Neural cell (in vitro differentiated cells): ENCODE measurements at regions not wholly inside any gene's neighbourhood (a gene's known extent, or its start where the extent isn't known, plus 50 kb on each side); places are given as distances from the start of the nearest gene placed in this dataset.

Source experiments
- H2AFZ ChIP-seq: fragments of 200-600, 300-800 bp; sonication (generic), shearing (Covaris generic); 2 replicates; pipeline ENCODE4 v1.6.0; 2014; ENCODE audit warnings: low read depth, mild to moderate bottlenecking, antibody characterized with exemption, low read length, moderate library complexity
- H3F3A ChIP-seq: fragments of 200-600 bp; shearing (Covaris generic); 2 replicates; pipeline ENCODE4 v1.6.1; 2016; ENCODE audit warnings: mild to moderate bottlenecking, moderate library complexity, mixed read lengths, antibody characterized with exemption, low read length; ENCODE audit not compliant: insufficient read depth, poor library complexity, severe bottlenecking
- H3K27ac ChIP-seq: fragments of 200-600, 300-800 bp; sonication (generic), shearing (Covaris generic); 2 replicates; pipeline ENCODE4 v1.5.1; 2014; ENCODE audit warnings: mild to moderate bottlenecking, low read length, moderate library complexity
- H3K27me3 ChIP-seq: fragments of 300-800, 200-600 bp; sonication (generic), shearing (Covaris generic); 2 replicates; pipeline ENCODE4 v1.6.0; 2014; ENCODE audit warnings: mild to moderate bottlenecking, low read depth, low read length, moderate library complexity; ENCODE audit not compliant: insufficient read depth
- H3K36me3 ChIP-seq: fragments of 300-800, 200-600 bp; sonication (generic), shearing (Covaris generic); 2 replicates; pipeline ENCODE4 v1.5.1; 2014; ENCODE audit warnings: mild to moderate bottlenecking, antibody characterized with exemption, low read length, moderate library complexity; ENCODE audit not compliant: insufficient read depth
- H3K4me2 ChIP-seq: fragments of 300-800, 200-600 bp; sonication (generic), shearing (Covaris generic); 2 replicates; pipeline ENCODE4 v1.6.0; 2014; ENCODE audit warnings: mild to moderate bottlenecking, low read length
- H3K4me3 ChIP-seq: fragments of 300-800, 200-600 bp; sonication (generic), shearing (Covaris generic); 2 replicates; pipeline ENCODE4 v1.5.1; 2014; ENCODE audit warnings: mild to moderate bottlenecking, low read length, moderate library complexity
- H3K79me2 ChIP-seq: fragments of 200-600 bp; shearing (Covaris generic); replicated peaks from 2 replicates; pipeline ENCODE4 v1.6.0; 2014; ENCODE audit warnings: mild to moderate bottlenecking, low read length, moderate library complexity; ENCODE audit not compliant: insufficient read depth
- H3K9ac ChIP-seq: fragments of 300-800, 200-600 bp; sonication (generic), shearing (Covaris generic); 2 replicates; pipeline ENCODE4 v1.6.1; 2016; ENCODE audit warnings: mild to moderate bottlenecking, low read length, mixed read lengths
- H3K9me2 ChIP-seq: fragments of 200-600 bp; shearing (Covaris generic); 2 replicates; pipeline ENCODE4 v1.6.1; 2016; ENCODE audit warnings: mild to moderate bottlenecking, low read length, mixed read lengths; ENCODE audit not compliant: insufficient read depth
- H3K9me3 ChIP-seq: fragments of 200-600, 300-800 bp; sonication (generic), shearing (Covaris generic); 2 replicates; pipeline ENCODE4 v1.6.1; 2016; ENCODE audit warnings: mild to moderate bottlenecking, mixed run types, low read length, moderate library complexity, mixed read lengths
- H4K20me1 ChIP-seq: fragments of 200-600 bp; shearing (Covaris generic); 2 replicates; pipeline ENCODE4 v1.6.1; 2016; ENCODE audit warnings: mild to moderate bottlenecking, mixed run types; ENCODE audit not compliant: insufficient read depth
- CTCF ChIP-seq: fragments of 450-650 bp; IDR thresholded peaks from 2 replicates; pipeline ENCODE4 v1.5.1; 2014; ENCODE audit warnings: antibody characterized with exemption, mild to moderate bottlenecking, moderate library complexity; ENCODE audit not compliant: poor library complexity, severe bottlenecking
- EP300 ChIP-seq: fragments of 450-650 bp; conservative IDR thresholded peaks from 2 replicates; pipeline ENCODE4 v1.6.1; 2014; ENCODE audit warnings: antibody characterized with exemption, mild to moderate bottlenecking, moderate library complexity; ENCODE audit not compliant: poor library complexity, severe bottlenecking
- EZH2 ChIP-seq: fragments of 200-600, 300-800 bp; shearing (Covaris generic), sonication (generic); IDR thresholded peaks from 2 replicates; pipeline ENCODE4 v1.6.1; 2014; ENCODE audit warnings: antibody characterized with exemption, low read length, borderline replicate concordance, mild to moderate bottlenecking; ENCODE audit not compliant: insufficient read depth, poor library complexity, severe bottlenecking
- MXI1 ChIP-seq: fragments of 450-650 bp; conservative IDR thresholded peaks from 2 replicates; pipeline ENCODE4 v1.6.1; 2014; ENCODE audit warnings: antibody characterized with exemption, mild to moderate bottlenecking; ENCODE audit not compliant: poor library complexity, severe bottlenecking
- POLR2AphosphoS5 ChIP-seq: IDR thresholded peaks from 2 replicates; pipeline ENCODE4 v1.6.1; 2012
- RAD21 ChIP-seq: fragments of 450-650 bp; conservative IDR thresholded peaks from 2 replicates; pipeline ENCODE4 v1.6.1; 2014; ENCODE audit warnings: antibody characterized with exemption, mild to moderate bottlenecking, moderate library complexity
- SMC3 ChIP-seq: fragments of 450-650 bp; conservative IDR thresholded peaks from 2 replicates; pipeline ENCODE4 v1.6.1; 2014; ENCODE audit warnings: antibody characterized with exemption, mild to moderate bottlenecking, moderate library complexity; ENCODE audit not compliant: poor library complexity
- TAF1 ChIP-seq: IDR thresholded peaks from 2 replicates; pipeline ENCODE4 v1.6.1; 2012; ENCODE audit warnings: low read depth
- TF ChIP-seq, protein P1 (sequence below): IDR thresholded peaks from 2 replicates; pipeline ENCODE4 v1.6.1; 2012; ENCODE audit warnings: borderline replicate concordance

DNA sequence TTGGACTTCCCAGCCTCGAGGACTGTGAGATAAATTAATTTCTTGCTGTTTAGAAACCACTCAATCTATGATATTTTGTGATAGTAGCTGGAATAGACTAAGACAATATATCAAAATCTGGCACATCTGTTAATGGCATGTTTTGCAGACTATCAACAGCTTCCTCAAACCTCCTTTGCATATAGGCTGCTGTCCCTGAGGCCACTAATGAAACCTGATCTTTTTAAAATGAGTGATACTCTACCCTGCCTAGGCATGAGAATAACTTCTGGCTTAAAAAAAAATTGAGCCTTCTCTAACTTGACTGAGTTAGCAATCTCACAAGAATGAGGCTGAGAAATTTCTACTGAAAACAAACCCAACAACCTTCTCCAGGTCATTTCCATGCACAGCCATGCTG is 176.0 kb upstream of the CRBN start:
- no peaks in the 10 kb centered on the region for H3K36me3 ChIP-seq

GRCh38 chr3:3353153-3353552 is 173.7 kb upstream of the CRBN start:
- H3K9me2 ChIP-seq = no peaks in the 10 kb centered on the region
- H3K9ac ChIP-seq = no peak overlapping the region
- no peaks in the 10 kb centered on the region for H3K27me3 ChIP-seq
- no peak overlapping the region for H2AFZ ChIP-seq
- H3F3A ChIP-seq = no peaks in the 10 kb centered on the region
- no peaks in the 10 kb centered on the region for H3K79me2 ChIP-seq
- H3K36me3 ChIP-seq = no peaks in the 10 kb centered on the region
- H3K27ac ChIP-seq = no peak overlapping the region
- TF ChIP-seq EZH2 (no peak), TAF1 (no peak), SMC3 (no peak), RAD21 (no peak), EP300 (no peak), POLR2AphosphoS5 (no peak), CTCF (no peak), MXI1 (no peak)
- TF ChIP-seq, protein P1, sequence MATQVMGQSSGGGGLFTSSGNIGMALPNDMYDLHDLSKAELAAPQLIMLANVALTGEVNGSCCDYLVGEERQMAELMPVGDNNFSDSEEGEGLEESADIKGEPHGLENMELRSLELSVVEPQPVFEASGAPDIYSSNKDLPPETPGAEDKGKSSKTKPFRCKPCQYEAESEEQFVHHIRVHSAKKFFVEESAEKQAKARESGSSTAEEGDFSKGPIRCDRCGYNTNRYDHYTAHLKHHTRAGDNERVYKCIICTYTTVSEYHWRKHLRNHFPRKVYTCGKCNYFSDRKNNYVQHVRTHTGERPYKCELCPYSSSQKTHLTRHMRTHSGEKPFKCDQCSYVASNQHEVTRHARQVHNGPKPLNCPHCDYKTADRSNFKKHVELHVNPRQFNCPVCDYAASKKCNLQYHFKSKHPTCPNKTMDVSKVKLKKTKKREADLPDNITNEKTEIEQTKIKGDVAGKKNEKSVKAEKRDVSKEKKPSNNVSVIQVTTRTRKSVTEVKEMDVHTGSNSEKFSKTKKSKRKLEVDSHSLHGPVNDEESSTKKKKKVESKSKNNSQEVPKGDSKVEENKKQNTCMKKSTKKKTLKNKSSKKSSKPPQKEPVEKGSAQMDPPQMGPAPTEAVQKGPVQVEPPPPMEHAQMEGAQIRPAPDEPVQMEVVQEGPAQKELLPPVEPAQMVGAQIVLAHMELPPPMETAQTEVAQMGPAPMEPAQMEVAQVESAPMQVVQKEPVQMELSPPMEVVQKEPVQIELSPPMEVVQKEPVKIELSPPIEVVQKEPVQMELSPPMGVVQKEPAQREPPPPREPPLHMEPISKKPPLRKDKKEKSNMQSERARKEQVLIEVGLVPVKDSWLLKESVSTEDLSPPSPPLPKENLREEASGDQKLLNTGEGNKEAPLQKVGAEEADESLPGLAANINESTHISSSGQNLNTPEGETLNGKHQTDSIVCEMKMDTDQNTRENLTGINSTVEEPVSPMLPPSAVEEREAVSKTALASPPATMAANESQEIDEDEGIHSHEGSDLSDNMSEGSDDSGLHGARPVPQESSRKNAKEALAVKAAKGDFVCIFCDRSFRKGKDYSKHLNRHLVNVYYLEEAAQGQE = no peak
- no peaks in the 10 kb centered on the region for H3K9me3 ChIP-seq
- no peak overlapping the region for H3K4me3 ChIP-seq
- no peaks in the 10 kb centered on the region for H4K20me1 ChIP-seq
- H3K4me2 ChIP-seq = no peak overlapping the region

More for the DNA sequence above, 176.0 kb upstream of the CRBN start:
- H3K4me2 ChIP-seq = no peak overlapping the region
- no peak overlapping the region for H3K9ac ChIP-seq
- no peak overlapping the region for H2AFZ ChIP-seq
- no peaks in the 10 kb centered on the region for H3F3A ChIP-seq
- H3K27me3 ChIP-seq = no peaks in the 10 kb centered on the region
- no peak overlapping the region for H3K4me3 ChIP-seq
- TF ChIP-seq CTCF (no peak), TAF1 (no peak), RAD21 (no peak)
- no peak overlapping the region for H3K27ac ChIP-seq
- no peaks in the 10 kb centered on the region for H3K9me2 ChIP-seq
- H3K9me3 ChIP-seq = no peaks in the 10 kb centered on the region
- no peaks in the 10 kb centered on the region for H4K20me1 ChIP-seq
- no peaks in the 10 kb centered on the region for H3K79me2 ChIP-seq
